HG03469 (cell line): ENCODE measurements at regions not wholly inside any gene's neighbourhood (a gene's known extent, or its start where the extent isn't known, plus 50 kb on each side); places are given as distances from the start of the nearest gene placed in this dataset.
"Not testable (repeated sequence)": the region's sequence is repeated elsewhere in the genome, so short reads cannot be mapped to it uniquely, and the experiment has no call there.

Experiments used
- ATAC-seq: cut with Tn5 transposase; IDR thresholded peaks from one replicate; pipeline ENCODE4 v1.9.1; 2021; ENCODE audit warnings: mild to moderate bottlenecking, moderate library complexity, moderate number of reproducible peaks; ENCODE audit not compliant: unreplicated experiment

- no peak for ATAC-seq
These were observed 918.3 kb downstream of the NR2F1-AS1 start for GRCh38 chr5:92662741-92663140.

DNA sequence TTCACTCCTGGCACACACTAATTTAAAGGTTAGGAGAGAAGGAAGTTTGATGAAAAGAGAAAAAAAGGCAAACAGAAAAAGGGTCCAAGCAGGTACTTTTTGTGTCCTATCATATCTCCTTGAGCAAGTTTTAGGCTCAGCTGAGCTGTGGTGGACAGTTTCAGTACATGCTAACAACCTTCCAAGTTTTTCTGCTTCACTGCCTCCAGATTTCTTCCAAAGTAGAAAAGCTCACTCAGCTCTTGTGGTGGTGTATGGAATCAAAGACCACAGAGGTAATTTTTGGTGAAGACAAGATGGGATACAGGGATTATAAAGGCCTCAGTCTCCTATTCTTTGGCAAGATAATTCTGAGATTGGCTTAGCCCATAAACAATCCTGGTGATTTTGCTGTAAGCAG lies 921.8 kb downstream of the NR2F1-AS1 start:
- no peak for ATAC-seq

DNA sequence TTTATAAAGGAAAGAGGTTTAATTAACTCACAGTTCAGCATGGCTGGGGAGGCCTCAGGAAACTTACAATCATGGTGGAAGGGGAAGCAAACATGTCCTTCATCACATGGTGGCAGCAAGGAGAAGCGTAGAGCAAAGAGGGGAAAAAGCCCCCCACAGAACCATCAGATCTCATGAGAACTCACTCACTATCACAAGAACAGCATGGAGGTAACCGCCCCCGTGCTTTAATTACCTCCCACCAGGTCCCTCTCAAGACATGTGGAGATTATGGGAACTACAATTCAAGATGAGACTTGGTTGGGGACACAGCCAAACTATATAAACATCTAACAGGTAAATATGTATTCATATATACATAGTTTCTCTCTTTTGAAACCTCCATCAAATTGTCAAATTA lies 926.4 kb downstream of the NR2F1-AS1 start:
- not testable (repeated sequence) for ATAC-seq

DNA sequence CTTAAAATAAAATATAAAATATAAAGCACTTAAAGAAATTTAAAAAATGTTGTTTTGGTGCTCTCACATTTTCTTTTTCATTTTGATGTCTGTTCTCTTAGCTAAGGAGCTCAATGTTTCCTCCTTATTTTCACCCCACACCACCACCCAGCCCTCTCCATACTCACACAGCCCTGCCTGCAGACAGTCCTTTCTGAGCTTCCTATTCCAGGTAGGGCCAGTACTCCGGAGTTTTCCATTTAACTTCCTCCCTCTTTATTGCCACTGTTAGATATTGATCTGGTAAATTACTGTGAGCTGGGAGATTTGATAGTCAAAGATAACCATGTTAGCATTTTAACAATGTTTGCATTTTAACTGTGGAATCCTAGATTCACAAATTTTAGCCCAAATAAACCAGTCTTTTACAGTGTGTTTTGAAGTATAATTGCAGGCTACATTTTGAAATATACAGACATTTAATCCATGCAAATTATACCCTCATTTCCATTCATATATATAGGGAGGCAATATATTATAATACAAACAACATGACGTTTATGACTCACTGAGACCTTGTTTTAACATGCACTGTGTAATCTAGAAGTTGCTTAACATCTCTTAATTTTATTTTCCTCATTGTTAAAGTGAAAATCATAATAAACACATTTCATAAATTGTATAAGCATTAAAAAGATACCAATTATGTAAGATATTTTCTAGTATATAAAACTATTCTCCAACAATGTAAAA lies 927.1 kb downstream of the NR2F1-AS1 start:
- no peak for ATAC-seq

DNA sequence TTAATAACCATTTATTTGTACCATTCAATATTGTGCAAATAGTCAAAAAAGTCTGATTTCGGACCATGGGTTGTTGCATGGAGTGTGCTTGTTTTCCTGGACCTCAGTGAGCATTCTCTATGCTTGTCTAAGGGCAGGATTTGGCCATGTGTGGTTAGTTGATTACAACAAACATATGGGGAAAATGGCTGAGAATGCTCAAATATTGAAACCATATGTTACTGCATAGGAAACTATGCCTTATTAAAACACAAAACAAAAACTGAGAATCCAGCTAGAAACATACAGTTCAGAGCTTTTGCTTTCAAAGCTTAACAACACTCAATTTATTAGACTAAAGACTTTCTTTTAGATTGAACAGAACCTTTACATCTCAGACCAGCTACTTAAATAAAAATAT lies 928.3 kb downstream of the NR2F1-AS1 start:
- no peak for ATAC-seq

DNA sequence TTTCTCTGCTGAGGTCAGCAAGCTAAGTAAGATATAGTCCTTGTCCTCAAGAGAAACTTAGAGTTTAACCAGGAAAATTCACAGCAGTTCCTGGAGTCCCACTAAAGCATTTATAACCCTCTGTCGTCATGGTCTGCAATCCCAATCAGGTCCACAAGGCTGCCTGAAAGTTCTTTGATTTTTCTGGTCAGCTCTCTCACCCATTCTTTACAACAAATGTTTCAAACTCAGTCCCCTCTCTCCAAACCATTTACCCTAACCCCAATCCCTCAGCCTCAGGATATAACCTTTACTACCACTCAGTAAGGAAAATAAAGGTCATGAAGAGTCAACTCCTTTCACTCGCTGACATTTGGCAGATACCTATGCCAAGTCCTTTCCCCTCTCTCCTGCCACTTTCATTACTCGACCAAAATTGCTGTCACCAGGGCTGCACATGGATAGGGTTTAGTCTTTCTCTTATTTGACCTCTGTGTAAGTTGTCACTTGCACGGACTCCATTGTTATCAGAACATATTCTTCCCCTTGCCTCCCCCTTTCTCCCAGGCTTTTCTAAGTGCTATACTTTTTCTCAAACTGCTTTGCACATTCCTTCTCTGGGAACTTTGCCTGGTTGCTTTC lies 936.6 kb downstream of the NR2F1-AS1 start:
- ATAC-seq: no peak

GRCh38 chr5:92641031-92641962 lies 939.7 kb downstream of the NR2F1-AS1 start:
- no peak for ATAC-seq

GRCh38 chr5:92640340-92640739 lies 940.7 kb downstream of the NR2F1-AS1 start:
- ATAC-seq: no peak

DNA sequence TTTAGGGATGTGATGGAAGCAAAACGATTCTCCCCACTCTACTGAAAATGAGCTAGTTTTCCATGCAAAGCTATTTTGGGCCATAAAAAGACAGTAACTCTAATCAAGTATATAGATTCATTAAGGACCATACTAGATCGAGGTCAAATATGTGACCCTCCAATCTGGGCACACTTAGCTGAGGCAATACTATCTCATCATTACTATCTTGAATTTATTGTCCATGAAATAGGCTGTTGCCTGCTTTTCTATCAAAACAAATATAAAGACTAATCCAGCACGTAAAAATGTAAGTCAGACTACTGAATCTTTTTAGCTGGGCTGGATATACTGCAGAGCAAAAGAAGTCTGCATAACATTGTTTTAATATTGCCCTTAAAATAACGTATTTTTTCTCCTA lies 943.1 kb downstream of the NR2F1-AS1 start:
- no peak for ATAC-seq

GRCh38 chr5:92637247-92637646 lies 943.8 kb downstream of the NR2F1-AS1 start:
- no peak for ATAC-seq

- no peak for ATAC-seq
These were observed 946.0 kb downstream of the NR2F1-AS1 start for GRCh38 chr5:92635001-92635461.

GRCh38 chr5:92633875-92634487 lies 947.0 kb downstream of the NR2F1-AS1 start:
- ATAC-seq: no peak

- ATAC-seq: no peak
These were observed 947.8 kb downstream of the NR2F1-AS1 start for GRCh38 chr5:92633176-92633575.

- ATAC-seq: not testable (repeated sequence)
These were observed 949.8 kb downstream of the NR2F1-AS1 start for GRCh38 chr5:92631237-92631701.

GRCh38 chr5:92629574-92629973 lies 951.4 kb downstream of the NR2F1-AS1 start:
- ATAC-seq: no peak

- ATAC-seq: no peak
These were observed 952.0 kb downstream of the NR2F1-AS1 start for GRCh38 chr5:92629000-92629399.

DNA sequence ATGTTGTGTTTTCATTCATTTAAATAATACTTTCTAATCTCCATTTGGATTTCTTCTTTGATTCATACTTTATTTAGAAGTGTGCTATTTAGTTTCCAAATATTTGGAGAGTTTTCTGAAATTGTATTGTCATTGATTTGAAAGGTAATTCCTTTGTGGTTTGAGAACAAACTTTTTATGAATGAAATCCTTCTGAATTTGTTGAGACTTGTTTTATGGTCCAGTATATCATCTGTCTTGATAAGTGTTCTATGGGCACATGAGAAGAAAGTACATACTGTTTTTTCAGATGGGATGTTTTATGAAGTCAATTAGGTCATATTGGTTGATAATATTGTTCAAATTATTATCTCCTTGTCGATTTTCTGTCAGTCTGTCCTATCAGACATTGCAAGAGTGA lies 953.8 kb downstream of the NR2F1-AS1 start:
- no peak for ATAC-seq

GRCh38 chr5:92616085-92616484 lies 964.9 kb downstream of the NR2F1-AS1 start:
- no peak for ATAC-seq

DNA sequence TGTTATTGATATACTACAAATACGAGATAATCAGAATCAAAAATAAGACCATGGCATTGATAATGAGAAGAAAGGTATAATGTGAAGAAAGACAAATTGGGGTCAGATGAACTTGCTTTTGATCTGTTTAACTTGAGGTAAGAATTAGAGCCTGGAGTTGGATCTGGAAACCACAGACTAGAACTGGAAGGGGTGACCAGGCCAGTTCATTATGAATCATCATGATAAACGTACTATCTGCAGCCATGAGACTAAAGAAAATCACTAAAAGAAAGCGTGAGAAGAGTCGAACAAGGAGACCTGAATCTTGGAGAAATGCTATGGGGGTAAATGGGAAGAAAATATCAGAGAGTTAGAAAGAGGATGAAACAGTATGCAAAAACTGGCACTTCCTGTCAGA lies 967.5 kb downstream of the NR2F1-AS1 start:
- ATAC-seq: no peak

DNA sequence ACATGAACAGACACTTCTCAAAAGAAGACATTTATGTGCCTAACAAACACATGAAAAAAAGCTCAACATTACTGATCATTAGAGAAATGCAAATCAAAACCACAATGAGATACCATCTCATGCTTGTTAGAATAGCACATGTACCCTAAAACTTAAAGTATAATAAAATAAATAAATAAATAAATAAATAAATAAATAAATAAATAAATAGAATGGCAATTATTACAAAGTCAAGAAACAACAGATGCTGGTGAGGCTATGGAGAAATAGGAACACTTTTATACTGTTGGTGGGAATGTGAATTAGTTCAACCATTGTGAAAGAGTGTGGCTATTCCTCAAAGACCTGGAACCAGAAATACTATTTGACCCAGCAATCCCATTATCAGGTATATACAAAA lies 970.6 kb downstream of the NR2F1-AS1 start:
- not testable (repeated sequence) for ATAC-seq

DNA sequence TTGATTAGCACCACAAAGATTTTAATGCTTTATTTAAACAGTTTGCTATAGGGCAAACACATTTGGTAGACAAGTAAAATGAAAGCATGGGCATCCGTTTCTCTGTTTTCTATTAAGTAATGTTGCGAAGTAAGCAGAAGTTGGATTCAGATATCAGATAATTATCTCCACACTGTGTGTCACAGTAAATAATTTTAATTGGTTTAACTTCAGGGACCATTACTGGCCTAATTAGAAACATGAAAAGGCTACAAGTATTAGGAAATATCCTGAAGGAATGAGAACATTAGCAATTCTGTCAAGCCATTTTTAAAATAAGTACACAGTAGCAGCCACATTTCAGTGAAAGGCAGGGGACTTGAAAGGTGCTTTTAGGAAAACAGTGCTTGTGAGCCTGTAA lies 975.4 kb downstream of the NR2F1-AS1 start:
- no peak for ATAC-seq
